KBM-7 (cell line): ENCODE measurements at regions not wholly inside any gene's neighbourhood (a gene's known extent, or its start where the extent isn't known, plus 50 kb on each side); places are given as distances from the start of the nearest gene placed in this dataset.

ENCODE experiments used
- DNase-seq: peaks from one replicate; pipeline ENCODE4 v3.0.0-alpha.2; 2015
- in situ Hi-C: fragments of 300-500 bp; cut with MboI; formaldehyde crosslinking; loops from 2 replicates; pipeline ENCODE4 v1.14.3; 2020; ENCODE audit warnings: low sequenced_read_pairs, low pct_unique_long_range_greater_than_20kb, mixed read lengths

GRCh38 chr14:27050208-27050607 is 452.4 kb upstream of the NOVA1 start:
- in situ Hi-C loops = no loop called here

DNA sequence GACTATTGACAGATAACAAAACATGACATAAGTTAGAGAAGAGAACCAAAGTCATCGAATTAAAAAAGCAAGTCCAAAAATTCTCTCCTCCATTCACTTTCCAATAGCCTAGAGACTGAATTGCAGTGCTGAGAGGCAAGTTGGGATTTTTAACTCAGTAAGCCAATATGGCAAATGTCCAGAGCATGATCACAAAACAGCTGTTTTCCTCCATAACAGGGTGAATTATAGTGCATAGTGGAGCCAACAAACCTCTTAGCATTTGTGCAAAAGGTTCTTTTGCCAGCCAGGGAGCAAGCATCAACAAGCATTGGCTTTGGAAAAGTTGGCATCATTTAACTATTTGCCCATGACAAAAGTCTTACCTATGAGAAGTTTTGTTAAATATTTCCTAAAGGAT is 458.8 kb upstream of the NOVA1 start:
- in situ Hi-C loops = no loop called here
- DNase-seq = no peak

More at GRCh38 chr14:27050208-27050607, 452.4 kb upstream of the NOVA1 start:
- no peak for DNase-seq

GRCh38 chr14:27061299-27061698 is 463.5 kb upstream of the NOVA1 start:
- in situ Hi-C loops = no loop called here
- no peak for DNase-seq

GRCh38 chr14:27063959-27064358 is 466.1 kb upstream of the NOVA1 start:
- DNase-seq = no peak
- in situ Hi-C loops = no loop called here

DNA sequence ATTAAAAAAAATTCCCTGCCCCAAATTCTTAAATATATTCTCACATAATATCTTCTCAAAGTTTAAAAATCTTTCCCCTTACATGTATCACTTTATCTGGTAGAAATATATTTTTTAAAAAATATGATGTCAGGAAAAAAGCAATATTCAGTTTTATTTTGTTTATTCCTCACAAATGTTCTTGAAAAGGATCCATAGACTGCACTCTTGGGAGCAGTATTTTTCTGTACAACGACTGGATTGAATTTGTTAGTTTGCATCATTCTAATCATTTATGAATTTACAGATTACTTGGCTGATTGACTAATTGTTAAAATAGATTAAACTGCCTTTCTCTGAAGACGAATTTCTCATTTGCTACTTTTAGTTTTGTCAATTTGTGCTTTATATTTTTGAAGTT is 468.1 kb upstream of the NOVA1 start:
- in situ Hi-C loops = no loop called here
- DNase-seq = no peak

- DNase-seq = no peak
- in situ Hi-C loops = no loop called here
These were observed 470.1 kb upstream of the NOVA1 start for GRCh38 chr14:27067961-27068360.

- in situ Hi-C loops = no loop called here
- no peak for DNase-seq
These were observed 474.8 kb upstream of the NOVA1 start for GRCh38 chr14:27072589-27072988.

- no peak for DNase-seq
- in situ Hi-C loops = no loop called here
These were observed 477.7 kb upstream of the NOVA1 start for GRCh38 chr14:27075503-27075902.

DNA sequence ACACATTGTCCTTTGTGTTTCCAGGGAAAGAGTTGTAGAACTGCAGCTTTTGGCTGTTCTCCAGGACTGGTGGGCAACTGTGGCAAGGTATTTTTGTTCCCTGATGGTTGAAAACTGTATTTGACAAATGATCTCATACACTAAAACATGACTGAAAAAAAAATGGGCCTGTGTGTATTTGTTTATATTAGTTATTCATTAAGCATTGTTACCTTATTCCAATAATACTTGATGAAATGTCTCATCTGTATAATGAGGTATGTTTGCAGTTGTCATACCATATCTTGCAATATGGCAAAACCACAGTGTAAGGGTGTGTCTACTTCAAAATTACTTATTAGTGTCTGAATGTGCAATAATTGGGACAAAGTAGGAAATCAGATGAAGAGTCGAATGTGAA is 479.4 kb upstream of the NOVA1 start:
- in situ Hi-C loops = no loop called here
- DNase-seq = no peak

- in situ Hi-C loops = no loop called here
These were observed 479.9 kb upstream of the NOVA1 start for GRCh38 chr14:27077710-27078109.

DNA sequence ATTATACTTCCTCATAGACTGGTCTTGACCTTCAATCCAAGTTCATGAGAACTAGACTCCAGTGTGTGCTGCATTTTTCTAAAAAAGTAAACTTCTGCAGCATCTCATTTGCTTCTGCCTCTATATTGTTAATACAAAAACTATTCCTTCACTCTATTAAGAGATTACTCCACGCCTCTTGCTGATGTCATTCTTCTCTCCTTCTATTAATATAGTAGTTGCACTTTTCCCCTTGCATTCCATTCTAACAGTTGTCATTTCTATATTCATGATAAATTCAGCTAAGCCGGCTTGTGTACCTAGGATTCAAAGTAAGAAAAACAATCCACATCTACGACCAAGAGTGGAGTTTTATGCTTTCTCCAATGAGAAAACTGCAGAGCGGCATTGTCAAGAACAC is 480.4 kb upstream of the NOVA1 start:
- no peak for DNase-seq
- in situ Hi-C loops = no loop called here

More at GRCh38 chr14:27077710-27078109, 479.9 kb upstream of the NOVA1 start:
- DNase-seq = no peak

DNA sequence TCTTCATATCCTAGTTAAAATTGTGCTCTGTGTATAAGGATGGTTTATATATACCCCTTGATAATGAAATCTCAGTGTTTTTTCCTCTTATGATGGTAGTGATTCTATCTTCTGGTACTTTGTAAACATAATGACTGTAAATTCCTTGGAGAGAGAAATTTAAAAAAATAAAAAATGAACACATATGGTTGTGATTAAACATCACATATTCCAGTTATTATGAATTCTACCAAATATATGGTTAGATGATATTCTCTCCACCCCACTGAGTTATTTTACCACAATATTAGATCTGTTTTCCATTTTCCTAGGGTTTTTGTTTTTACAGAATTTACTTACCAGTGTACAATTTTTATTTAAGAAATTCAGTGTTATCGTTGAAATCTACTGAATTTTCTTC is 481.9 kb upstream of the NOVA1 start:
- no peak for DNase-seq
- in situ Hi-C loops = no loop called here

- in situ Hi-C loops = no loop called here
- DNase-seq = no peak
These were observed 487.7 kb upstream of the NOVA1 start for GRCh38 chr14:27085500-27085899.

DNA sequence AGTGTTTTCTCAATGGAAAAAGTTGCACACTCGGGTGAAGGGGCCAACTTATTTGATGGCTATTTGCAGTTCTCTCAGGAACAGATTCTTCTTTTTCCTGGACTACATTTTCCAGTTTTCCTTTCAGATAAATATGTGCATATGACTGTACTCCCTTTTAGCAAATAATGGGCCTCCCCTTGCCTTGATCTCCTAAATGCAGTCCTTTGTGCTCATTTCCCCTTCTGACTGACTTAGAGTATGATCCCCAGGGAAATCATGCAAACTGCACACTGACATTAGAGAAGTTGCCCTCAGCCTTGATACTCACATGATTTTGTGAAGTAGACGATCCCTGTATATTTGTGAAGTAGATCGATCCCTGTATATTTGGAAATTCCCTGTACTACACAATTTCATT is 492.9 kb upstream of the NOVA1 start:
- in situ Hi-C loops = no loop called here

DNA sequence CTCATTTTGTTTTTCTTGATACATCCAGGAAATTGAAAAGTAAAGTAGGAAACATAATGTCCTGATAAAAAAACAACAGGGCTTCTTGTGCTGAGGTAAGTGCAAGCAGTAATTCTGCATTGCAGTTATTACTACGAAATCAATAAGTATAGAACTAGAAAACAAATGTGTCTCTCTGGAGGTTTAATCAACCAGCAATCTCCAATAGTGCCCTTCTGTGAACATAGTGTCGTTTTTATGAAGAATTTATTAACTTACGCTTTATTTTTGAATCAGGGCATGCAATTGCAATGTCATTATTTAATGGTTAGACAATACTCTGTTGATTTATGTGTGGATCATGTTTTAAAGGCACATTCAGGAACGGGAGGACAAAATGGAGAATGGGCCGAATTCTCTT is 494.1 kb upstream of the NOVA1 start:
- in situ Hi-C loops = no loop called here
- DNase-seq = no peak

More for the DNA sequence above, 492.9 kb upstream of the NOVA1 start:
- no peak for DNase-seq

GRCh38 chr14:27096091-27096490 is 498.3 kb upstream of the NOVA1 start:
- in situ Hi-C loops = no loop called here
- no peak for DNase-seq

DNA sequence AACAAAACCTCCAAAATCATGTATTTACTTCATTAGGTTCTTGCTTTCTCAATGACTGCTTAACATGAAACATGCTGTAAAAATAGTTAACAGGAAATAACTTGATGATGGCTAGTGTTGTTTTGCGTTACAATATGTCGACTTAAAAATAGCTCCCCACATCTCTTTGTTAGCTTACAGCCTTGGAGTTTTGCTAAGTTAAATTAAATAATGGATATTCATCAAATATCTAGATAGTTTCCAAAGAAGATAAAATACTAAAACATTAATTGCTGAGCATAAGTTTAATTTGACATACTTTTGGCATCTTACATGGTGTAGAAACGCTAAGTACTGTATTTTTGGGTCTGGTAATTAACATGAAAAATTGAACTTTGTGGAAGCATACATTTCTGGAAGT is 500.6 kb upstream of the NOVA1 start:
- in situ Hi-C loops = no loop called here
- no peak for DNase-seq

DNA sequence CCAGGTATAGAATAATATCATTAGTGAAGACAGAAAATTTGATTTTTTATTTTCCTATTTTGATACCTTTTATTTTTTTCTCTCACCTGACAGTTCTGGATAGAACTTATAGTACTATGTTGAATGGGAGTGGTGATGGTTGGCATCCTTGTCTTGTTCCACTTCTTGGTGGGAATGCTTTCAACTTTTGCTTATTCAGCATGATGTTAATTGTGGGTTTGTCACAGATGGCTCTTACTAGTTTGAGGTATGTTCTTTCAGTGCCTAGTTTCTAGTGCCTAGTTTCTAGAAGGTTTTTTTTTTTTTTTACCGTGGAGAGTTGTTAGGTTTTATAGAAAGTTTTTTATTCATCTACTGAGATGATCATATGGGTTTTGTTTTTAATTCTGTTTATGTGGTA is 516.3 kb upstream of the NOVA1 start:
- no peak for DNase-seq
- in situ Hi-C loops = no loop called here

GRCh38 chr14:27123162-27123561 is 525.3 kb upstream of the NOVA1 start:
- DNase-seq = no peak
- in situ Hi-C loops = no loop called here

DNA sequence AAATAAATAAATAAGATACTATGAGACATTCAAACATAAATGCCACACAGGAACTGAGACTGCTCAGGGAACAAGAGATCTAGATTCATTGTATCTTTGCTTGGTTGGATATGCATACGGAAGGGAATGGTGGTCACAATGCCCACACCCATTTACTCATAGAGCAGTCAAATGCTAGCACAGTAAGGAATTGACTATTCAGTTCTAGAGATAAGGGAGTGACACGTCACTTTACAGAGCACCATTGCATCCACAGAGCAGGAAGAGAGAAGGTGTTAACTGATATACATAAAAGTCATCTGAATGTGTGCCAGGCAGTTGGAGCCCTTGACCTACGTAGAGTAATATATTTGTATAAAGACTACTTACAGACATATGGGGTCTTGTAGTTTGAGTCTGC is 530.0 kb upstream of the NOVA1 start:
- in situ Hi-C loops = no loop called here
- no peak for DNase-seq

DNA sequence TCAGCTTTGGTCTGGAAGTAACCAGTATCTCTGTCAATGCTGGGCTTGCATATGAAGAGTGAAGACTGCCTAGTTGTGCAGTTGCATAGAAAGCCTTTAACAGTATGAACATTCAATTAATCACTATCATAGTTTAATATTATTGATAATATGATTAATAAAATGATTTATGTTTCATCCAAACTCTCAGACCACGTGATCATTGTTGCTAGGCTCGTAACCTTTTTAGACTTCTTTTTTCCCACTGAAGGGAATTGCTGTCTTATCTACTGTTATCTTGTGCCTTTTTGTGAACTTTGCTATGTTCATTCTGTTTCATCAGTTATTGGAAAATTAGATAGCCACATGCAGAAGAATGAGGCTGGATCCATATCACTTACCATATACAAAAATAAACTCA is 536.4 kb upstream of the NOVA1 start:
- in situ Hi-C loops = no loop called here
- no peak for DNase-seq

DNA sequence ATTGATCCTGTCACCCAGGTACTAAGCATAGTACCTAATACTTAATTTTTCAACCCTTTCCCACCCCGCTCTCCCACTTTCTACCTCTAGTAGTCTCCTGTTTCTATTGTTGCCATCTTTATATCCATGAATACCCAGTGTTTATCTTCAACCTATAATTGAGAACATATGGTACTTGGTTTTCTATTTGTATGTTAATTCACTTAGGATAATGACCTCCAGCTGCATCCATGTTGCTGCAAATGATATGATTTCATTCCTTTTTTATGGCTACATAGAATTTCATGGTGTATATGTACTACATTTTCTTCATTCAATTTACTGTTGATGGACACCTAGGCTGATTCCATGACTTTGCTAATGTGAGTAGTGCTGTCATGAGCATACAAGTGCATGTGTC is 547.3 kb upstream of the NOVA1 start:
- in situ Hi-C loops = no loop called here
- no peak for DNase-seq
